GM19455 (cell line): ENCODE measurements at regions not wholly inside any gene's neighbourhood (a gene's known extent, or its start where the extent isn't known, plus 50 kb on each side); places are given as distances from the start of the nearest gene placed in this dataset.
"Not testable (repeated sequence)": the region's sequence is repeated elsewhere in the genome, so short reads cannot be mapped to it uniquely, and the experiment has no call there.

ENCODE experiments used
- ATAC-seq: cut with Tn5 transposase; IDR thresholded peaks from one replicate; pipeline ENCODE4 v1.9.1; 2021; ENCODE audit not compliant: unreplicated experiment

- peak; percentile 75 for ATAC-seq
These were observed 458.3 kb downstream of the MFSD1 start for GRCh38 chr3:159260049-159260662.

- ATAC-seq, result not testable (repeated sequence)
These were observed 459.5 kb downstream of the MFSD1 start for GRCh38 chr3:159261333-159261732.

- ATAC-seq, result no peak
These were observed 462.1 kb downstream of the MFSD1 start for GRCh38 chr3:159263750-159264553.

DNA sequence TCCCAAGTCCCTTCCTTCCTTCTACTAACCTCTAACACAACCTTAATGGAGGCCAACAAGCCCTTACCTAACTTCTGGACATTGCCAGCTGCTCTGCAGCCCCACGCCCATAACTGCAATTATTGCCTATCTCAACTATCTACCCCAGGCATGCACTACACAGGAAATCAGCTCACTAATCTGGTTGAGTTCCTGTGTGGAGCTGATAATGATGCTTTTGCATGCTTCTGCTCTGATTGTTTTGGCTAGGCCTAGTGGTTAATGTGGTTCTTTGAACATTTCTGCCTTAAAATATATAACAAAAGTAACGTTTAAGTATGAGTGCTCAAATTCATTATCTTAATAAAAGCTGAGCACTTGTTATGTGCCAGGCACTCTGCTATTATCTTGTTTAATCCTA lies 463.9 kb downstream of the MFSD1 start:
- ATAC-seq, result no peak

- ATAC-seq, result no peak
These were observed 464.9 kb downstream of the MFSD1 start for GRCh38 chr3:159266779-159267178.

DNA sequence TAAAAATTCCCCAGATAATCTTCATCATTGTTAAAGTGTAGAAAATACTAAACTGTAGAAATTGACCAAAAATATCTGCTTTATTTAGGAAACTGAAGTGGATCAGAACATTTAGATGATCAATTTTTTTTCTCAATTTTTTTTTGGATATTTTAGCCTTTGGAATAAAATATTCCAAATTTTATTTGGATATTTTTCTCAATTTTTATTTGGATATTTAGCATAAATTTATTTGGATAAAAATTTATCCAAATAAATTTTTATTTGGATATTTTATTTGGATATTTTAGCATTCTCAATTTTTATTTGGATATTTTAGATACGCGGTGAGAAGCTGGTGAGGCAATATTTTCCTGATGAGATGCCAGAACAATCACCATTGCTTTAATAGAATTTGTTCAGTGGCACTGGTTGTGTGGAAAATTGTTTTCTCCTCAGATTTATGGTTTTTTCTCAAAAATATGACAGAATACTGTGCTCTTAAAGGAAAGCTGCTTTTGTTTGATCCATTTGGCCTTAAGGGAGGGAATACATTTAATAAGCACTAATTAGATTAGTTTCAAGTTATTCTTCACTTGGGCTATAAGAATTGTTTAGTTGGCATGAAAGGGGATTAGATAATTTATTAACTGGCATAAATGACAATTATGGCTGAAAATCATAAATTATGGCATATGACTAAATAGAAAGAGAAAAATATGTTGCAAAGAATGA lies 470.1 kb downstream of the MFSD1 start:
- no peak for ATAC-seq

- ATAC-seq, result no peak
These were observed 471.2 kb downstream of the MFSD1 start for GRCh38 chr3:159273070-159273469.

- no peak for ATAC-seq
These were observed 471.8 kb downstream of the MFSD1 start for GRCh38 chr3:159273608-159274007.

DNA sequence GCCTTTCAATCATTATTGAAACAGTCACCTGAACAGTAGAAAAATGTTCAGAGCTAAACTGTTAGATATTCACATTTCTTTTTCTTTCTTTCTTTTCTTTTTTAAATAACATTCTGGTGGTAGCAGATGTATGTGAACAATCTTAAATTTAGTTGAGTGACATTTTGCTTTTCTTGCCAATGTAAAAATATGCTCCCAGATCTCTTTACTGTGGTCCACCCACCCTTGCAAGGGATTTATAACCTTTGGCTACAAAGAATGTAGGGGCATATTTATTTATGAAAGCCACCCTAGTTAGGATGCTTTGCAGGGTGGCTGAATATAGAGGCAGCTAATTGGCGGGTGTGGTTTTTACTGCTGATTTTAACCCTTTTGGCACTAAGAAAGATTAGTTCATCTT lies 473.9 kb downstream of the MFSD1 start:
- ATAC-seq, result no peak

DNA sequence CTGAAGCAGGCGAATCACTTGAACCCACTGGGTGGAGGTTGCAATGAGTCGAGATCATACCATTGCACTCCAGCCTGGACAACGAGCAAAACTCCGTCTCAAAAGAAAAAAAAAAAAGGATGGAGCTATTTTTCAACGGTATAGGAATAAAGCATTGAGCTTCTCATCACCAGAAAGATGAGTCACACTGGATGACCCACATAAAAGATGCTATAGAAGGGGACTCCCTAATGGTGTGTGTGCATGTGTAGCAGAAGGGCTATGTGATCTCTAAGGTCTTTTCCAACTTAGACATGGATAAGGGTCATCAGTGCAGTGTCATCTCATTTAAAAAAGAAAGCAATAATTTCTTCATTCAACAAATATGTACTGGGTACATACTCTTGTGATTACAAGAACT lies 476.0 kb downstream of the MFSD1 start:
- ATAC-seq, result no peak

- no peak for ATAC-seq
These were observed 478.7 kb downstream of the MFSD1 start for GRCh38 chr3:159280386-159281191.

DNA sequence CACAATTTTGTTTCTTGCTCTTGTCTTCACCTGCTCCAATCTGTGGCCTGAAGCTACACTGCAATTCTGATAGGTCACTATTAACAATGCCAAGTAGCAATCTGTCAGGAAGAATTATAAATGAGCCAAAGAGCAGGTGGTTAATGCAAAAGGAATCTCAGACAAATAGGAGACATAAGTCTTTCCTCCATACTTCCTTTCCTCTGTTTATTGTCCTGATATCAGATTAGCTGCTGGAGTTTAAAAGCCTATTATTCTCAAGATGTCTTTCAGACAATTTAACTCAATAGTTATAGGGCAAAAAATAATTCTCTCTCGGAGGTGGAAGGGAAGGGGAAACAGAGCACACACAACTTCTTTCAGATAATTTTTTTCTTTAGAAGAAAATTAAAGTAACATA lies 491.6 kb downstream of the MFSD1 start:
- no peak for ATAC-seq

- ATAC-seq, result no peak
These were observed 500.1 kb downstream of the MFSD1 start for GRCh38 chr3:159301961-159302360.

DNA sequence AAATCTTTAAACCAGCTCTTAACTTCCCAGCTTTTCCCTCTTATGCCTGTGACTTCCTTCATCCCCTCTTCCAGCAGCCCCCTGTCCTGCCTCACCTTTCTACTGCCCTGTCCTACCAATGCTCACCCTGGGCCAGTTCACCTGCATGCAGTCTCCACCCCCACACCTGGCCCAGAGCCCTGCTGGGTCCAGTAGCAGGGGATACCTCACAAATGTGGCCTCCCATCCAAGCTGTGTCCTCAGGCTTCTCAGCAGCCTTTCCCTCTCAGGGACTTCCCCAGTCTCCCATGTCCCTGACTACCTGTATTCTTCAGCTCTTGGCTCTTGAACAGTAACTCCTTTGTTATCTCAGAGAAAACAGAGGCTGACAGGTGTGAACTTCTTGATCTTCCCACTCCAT lies 503.2 kb downstream of the MFSD1 start:
- no peak for ATAC-seq

- ATAC-seq, result not testable (repeated sequence)
These were observed 514.9 kb downstream of the MFSD1 start for GRCh38 chr3:159316706-159317105.

GRCh38 chr3:159319156-159319555 lies 517.3 kb downstream of the MFSD1 start:
- no peak for ATAC-seq

GRCh38 chr3:159322322-159322939 lies 520.6 kb downstream of the MFSD1 start:
- peak; percentile 83 for ATAC-seq

DNA sequence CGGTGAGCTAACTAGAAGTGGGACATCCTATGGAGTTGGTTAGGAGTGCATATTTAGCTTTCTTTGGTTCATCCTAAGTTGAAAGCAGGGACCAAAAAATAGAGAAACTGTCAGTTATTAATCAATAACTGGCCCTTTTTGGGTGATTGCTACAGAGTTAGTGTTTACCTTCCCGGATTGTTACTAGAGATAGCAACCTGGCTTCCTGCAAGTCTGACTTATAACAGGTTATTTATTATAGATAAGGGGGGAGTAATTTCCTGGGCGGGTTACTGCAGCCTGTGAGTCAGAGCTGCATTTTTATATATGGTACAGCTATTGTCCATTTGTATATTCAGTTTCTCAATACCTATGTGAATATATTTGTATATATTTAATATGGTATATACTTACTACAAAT lies 522.0 kb downstream of the MFSD1 start:
- no peak for ATAC-seq

- ATAC-seq, result no peak
These were observed 525.1 kb downstream of the MFSD1 start for GRCh38 chr3:159326998-159327397.

DNA sequence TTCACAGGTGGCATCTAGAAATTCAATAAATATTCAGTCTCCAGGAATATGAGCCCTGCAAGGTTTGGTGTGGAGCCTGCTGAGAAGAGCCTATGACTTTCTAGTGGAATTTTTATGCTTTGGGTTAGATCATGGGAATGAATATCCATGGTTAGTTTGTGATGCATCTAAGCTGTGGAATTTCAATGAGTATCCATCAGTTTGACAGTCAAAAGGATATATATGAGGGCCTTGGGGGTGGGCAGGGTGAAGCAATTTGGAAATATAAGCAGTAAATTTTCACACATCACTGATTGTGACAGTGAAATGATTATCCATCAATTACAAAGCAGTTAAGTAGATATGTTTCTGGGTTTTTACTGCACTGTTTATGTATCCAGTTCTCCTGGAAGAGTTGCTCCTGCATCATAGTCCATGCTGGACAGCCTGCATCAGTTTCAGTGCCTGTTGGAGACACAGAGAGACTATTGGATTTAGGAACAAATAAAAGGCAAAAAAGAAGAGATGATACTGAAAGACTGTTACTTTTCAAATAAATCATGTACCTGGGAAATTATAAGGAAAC lies 530.8 kb downstream of the MFSD1 start:
- no peak for ATAC-seq
